ENCODE measurements at regions not wholly inside any gene's neighbourhood (a gene's known extent, or its start where the extent isn't known, plus 50 kb on each side); places are given as distances from the start of the nearest gene placed in this dataset.

- TF ChIP-seq CTCF (IDR thresholded peaks at IDR 0.05; ENCODE audit: low read depth, low read length, missing input control): no peak
- TF ChIP-seq REST (IDR thresholded peaks at IDR 0.05): no peak
- TF ChIP-seq TAF1 (conservative IDR thresholded peaks at IDR 0.05): no peak
- TF ChIP-seq SP1 (IDR thresholded peaks at IDR 0.05): no peak
- TF ChIP-seq RAD21 (IDR thresholded peaks at IDR 0.05): no peak
- TF ChIP-seq YY1 (IDR thresholded peaks at IDR 0.05): no peak
Measured at GRCh38 chr14:71776471-71777360, 155.5 kb upstream of the RGS6 start.
